ENCODE measurements at regions not wholly inside any gene's neighbourhood (a gene's known extent, or its start where the extent isn't known, plus 50 kb on each side); places are given as distances from the start of the nearest gene placed in this dataset.

DNA sequence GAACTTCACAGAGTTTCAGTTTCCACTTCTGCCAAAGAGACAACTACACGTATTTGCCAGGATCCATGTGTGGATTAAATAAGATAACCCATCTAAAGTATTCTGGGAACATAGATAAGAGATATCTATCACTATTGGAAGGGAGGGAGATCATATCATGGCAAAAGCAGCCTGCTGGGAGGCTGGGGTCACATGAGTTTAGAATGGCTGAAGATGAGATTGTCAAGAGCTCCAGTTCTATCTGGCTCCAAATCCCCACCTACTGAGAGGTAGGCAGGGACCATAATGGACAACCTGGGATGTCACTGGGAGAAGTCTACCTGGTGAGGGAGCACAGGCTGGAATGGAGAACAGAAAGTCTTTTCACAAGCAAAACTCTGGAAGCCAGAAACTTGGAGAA, 192.6 kb upstream of the ST6GAL2 start:
- no peaks in the 10 kb centered on the region for H3K27me3 ChIP-seq (ENCODE audit: control insufficient read depth, insufficient read depth, low read length)
- DNase-seq (ENCODE audit: low read depth): no peak
- ChIA-PET CTCF (no interaction called here), POLR2A (no interaction called here)
- H3K4me3 ChIP-seq (ENCODE audit: low read depth, low read length): no peak overlapping the region
- TF ChIP-seq, protein P1, sequence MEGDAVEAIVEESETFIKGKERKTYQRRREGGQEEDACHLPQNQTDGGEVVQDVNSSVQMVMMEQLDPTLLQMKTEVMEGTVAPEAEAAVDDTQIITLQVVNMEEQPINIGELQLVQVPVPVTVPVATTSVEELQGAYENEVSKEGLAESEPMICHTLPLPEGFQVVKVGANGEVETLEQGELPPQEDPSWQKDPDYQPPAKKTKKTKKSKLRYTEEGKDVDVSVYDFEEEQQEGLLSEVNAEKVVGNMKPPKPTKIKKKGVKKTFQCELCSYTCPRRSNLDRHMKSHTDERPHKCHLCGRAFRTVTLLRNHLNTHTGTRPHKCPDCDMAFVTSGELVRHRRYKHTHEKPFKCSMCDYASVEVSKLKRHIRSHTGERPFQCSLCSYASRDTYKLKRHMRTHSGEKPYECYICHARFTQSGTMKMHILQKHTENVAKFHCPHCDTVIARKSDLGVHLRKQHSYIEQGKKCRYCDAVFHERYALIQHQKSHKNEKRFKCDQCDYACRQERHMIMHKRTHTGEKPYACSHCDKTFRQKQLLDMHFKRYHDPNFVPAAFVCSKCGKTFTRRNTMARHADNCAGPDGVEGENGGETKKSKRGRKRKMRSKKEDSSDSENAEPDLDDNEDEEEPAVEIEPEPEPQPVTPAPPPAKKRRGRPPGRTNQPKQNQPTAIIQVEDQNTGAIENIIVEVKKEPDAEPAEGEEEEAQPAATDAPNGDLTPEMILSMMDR (IDR thresholded peaks at IDR 0.05; ENCODE audit: insufficient read depth, low read depth, low read length): no peak
- no peaks in the 10 kb centered on the region for H3K36me3 ChIP-seq (ENCODE audit: control insufficient read depth, insufficient read depth, low read length)

DNA sequence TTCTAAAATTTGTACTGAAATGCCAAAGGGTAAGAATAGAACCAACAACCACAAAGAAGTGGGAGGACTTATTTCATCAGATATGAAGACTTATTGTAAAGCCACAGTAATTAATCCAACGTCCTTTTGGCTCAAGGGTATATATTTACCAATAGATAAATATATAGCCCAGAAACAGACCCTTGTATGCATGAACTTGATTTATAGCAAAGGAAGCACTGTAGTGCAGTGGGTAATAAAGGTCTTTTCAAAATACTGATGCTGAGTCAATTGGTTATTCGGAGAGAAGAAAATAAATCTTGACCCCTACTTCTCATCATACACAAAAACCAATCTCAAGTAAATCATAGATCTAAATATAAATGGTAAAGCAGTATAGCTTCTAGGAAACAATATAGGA, 200.5 kb upstream of the ST6GAL2 start:
- TF ChIP-seq, protein P1 (IDR thresholded peaks at IDR 0.05; ENCODE audit: insufficient read depth, low read depth, low read length): no peak
- Histone ChIP-seq H3K27me3 (ENCODE audit: control insufficient read depth, insufficient read depth, low read length) (0 out of 2 replicates have a peak, but pooled peaks cover 2% of the 10 kb centered on the region), H3K36me3 (ENCODE audit: control insufficient read depth, insufficient read depth, low read length) (no peaks in the 10 kb centered on the region), H3K4me3 (ENCODE audit: low read depth, low read length) (no peak overlapping the region)
- CTCF ChIA-PET: no interaction called here
- POLR2A ChIA-PET: no interaction called here
- DNase-seq (ENCODE audit: low read depth): no peak

DNA sequence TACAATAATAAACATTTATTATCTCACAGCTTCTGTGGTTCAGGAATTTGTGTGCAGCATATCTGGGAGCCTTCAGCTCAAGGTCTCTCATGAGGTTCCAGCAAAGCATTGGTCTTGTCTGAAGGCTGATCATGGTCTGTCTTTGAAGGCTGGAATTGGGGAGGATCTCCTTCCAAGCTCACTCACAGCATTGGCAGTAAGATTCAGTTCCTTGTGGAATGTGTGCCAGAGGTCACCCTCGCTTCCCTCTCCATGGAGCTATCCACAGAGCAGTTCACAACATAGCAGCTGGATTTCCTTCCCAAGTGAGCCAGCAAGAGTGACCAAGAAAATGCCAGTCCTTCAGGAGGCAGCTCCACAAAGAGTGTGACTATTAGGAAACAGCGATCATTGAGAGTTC, 202.2 kb upstream of the ST6GAL2 start:
- POLR2A ChIA-PET: no interaction called here
- H3K27me3 ChIP-seq (ENCODE audit: control insufficient read depth, insufficient read depth, low read length): 0 out of 2 replicates have a peak, but pooled peaks cover 2% of the 10 kb centered on the region

DNA sequence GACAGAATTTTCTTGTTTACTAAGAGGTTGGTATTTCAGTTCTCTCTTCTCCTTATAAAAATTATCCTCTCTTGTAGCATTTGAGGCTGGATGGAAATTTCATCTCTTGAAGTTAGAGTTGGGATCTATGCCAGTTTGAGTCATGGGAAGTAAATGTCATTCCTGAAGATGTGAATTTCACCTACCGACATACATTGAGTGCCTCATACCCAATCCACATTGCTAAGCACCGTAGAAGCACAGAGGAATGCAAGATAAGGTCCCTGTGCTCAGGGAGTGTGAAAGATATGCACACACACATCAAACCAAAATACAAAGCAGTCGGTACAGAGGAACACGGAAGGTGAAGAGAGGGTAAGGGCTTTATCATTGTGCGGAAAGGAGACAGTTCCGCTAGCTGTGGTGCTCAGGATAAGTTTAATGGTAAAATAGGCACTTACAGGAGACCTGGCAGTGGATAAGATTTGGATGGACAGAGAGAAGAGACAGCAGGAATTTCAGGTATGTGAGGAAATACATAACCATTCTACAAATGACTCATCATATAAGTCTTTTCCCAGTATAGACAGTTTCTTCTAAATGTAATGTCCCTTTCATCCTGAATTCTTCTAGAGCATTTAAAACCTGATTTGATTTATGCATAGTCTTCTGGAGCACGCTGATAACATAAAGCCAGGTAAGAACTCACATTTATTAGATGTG, 205.3 kb upstream of the ST6GAL2 start:
- TF ChIP-seq, protein P1 (IDR thresholded peaks at IDR 0.05; ENCODE audit: insufficient read depth, low read depth, low read length): no peak
- H3K4me3 ChIP-seq (ENCODE audit: low read depth, low read length): no peak overlapping the region
- DNase-seq (ENCODE audit: low read depth): no peak
- POLR2A ChIA-PET: no interaction called here
- CTCF ChIA-PET: no interaction called here
- no peaks in the 10 kb centered on the region for H3K36me3 ChIP-seq (ENCODE audit: control insufficient read depth, insufficient read depth, low read length)
- no peaks in the 10 kb centered on the region for H3K27me3 ChIP-seq (ENCODE audit: control insufficient read depth, insufficient read depth, low read length)

More for the DNA sequence above, 202.2 kb upstream of the ST6GAL2 start:
- Histone ChIP-seq H3K36me3 (ENCODE audit: control insufficient read depth, insufficient read depth, low read length) (no peaks in the 10 kb centered on the region), H3K4me3 (ENCODE audit: low read depth, low read length) (no peak overlapping the region)
- DNase-seq (ENCODE audit: low read depth): no peak
- CTCF ChIA-PET: no interaction called here
- TF ChIP-seq, protein P1 (IDR thresholded peaks at IDR 0.05; ENCODE audit: insufficient read depth, low read depth, low read length): no peak

DNA sequence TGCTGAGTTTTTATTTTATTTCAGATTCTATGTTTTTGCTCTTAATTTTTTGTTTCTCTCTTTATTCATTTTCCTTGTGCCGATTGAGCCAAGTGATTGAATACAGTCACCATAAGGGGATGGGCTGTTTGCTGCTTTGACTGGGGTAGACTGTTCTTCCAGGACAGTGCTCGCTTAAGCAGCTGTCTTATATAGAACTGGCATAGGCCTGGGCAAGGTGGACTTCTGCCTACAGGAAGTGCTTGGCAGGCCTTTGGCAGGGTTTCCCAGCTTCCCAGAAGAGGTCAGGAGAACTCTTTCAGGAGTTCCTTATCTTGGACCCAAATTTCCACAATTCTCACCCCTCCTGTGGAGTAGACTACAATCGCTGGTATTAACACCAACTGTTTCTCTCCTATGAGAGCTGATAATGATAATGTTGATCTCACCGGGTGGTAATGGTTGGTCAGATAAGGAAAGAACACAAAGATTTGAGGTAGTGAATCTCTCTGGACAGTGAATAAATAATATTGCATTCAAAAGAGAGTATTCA, 207.5 kb upstream of the ST6GAL2 start:
- Histone ChIP-seq H3K4me3 (ENCODE audit: low read depth, low read length) (no peak overlapping the region), H3K27me3 (ENCODE audit: control insufficient read depth, insufficient read depth, low read length) (no peaks in the 10 kb centered on the region), H3K36me3 (ENCODE audit: control insufficient read depth, insufficient read depth, low read length) (no peaks in the 10 kb centered on the region)
- TF ChIP-seq, protein P1 (IDR thresholded peaks at IDR 0.05; ENCODE audit: insufficient read depth, low read depth, low read length): no peak
- ChIA-PET CTCF (no interaction called here), POLR2A (no interaction called here)
- DNase-seq (ENCODE audit: low read depth): no peak
